ENCODE measurements at regions not wholly inside any gene's neighbourhood (a gene's known extent, or its start where the extent isn't known, plus 50 kb on each side); places are given as distances from the start of the nearest gene placed in this dataset.

GRCh38 chr7:53205006-53205405, 169.6 kb downstream of the POM121L12 start:
- H3K27ac ChIP-seq (ENCODE audit: low read length), result no peak overlapping the region
- H3K4me1 ChIP-seq (ENCODE audit: low read length), result no peaks in the 10 kb centered on the region
- no peak overlapping the region for H3K4me3 ChIP-seq (ENCODE audit: low read length)
- no peaks in the 10 kb centered on the region for H3K27me3 ChIP-seq (ENCODE audit: low read depth, low read length)
- H3K9me3 ChIP-seq (ENCODE audit: insufficient read depth, low read length), result 0 out of 2 replicates have a peak, but pooled peaks cover 4% of the 10 kb centered on the region
- no peak overlapping the region for H3K4me2 ChIP-seq (ENCODE audit: low read length)
- no peak overlapping the region for H2AFZ ChIP-seq (ENCODE audit: low read depth, low read length)
- TF ChIP-seq EZH2phosphoT487 (IDR thresholded peaks at IDR 0.05; ENCODE audit: low read depth) (no peak), CTCF (IDR thresholded peaks at IDR 0.05; ENCODE audit: low read depth, low read length) (no peak)
- H3K79me2 ChIP-seq (ENCODE audit: low read length), result no peaks in the 10 kb centered on the region
- no peak overlapping the region for H3K9ac ChIP-seq (ENCODE audit: low read length)
- no peaks in the 10 kb centered on the region for H3K36me3 ChIP-seq (replicated peaks; ENCODE audit: low read depth, low read length)
- no peaks in the 10 kb centered on the region for H4K20me1 ChIP-seq (ENCODE audit: insufficient read depth, low read length)

- no peaks in the 10 kb centered on the region for H4K20me1 ChIP-seq (ENCODE audit: insufficient read depth, low read length)
- 0 out of 2 replicates have a peak, but pooled peaks cover 4% of the 10 kb centered on the region for H3K9me3 ChIP-seq (ENCODE audit: insufficient read depth, low read length)
- no peak overlapping the region for H3K27ac ChIP-seq (ENCODE audit: low read length)
- no peak overlapping the region for H2AFZ ChIP-seq (ENCODE audit: low read depth, low read length)
- no peaks in the 10 kb centered on the region for H3K36me3 ChIP-seq (replicated peaks; ENCODE audit: low read depth, low read length)
- no peaks in the 10 kb centered on the region for H3K79me2 ChIP-seq (ENCODE audit: low read length)
- TF ChIP-seq EZH2phosphoT487 (IDR thresholded peaks at IDR 0.05; ENCODE audit: low read depth) (no peak), CTCF (IDR thresholded peaks at IDR 0.05; ENCODE audit: low read depth, low read length) (no peak)
- no peaks in the 10 kb centered on the region for H3K27me3 ChIP-seq (ENCODE audit: low read depth, low read length)
- H3K4me2 ChIP-seq (ENCODE audit: low read length), result no peak overlapping the region
- H3K4me3 ChIP-seq (ENCODE audit: low read length), result no peak overlapping the region
- H3K9ac ChIP-seq (ENCODE audit: low read length), result no peak overlapping the region
- H3K4me1 ChIP-seq (ENCODE audit: low read length), result no peaks in the 10 kb centered on the region
Measured at GRCh38 chr7:53209129-53209528, 173.7 kb downstream of the POM121L12 start.

GRCh38 chr7:53214463-53214862, 179.0 kb downstream of the POM121L12 start:
- Histone ChIP-seq H3K79me2 (ENCODE audit: low read length) (no peaks in the 10 kb centered on the region), H3K9me3 (ENCODE audit: insufficient read depth, low read length) (no peaks in the 10 kb centered on the region), H2AFZ (ENCODE audit: low read depth, low read length) (no peak overlapping the region), H3K36me3 (replicated peaks; ENCODE audit: low read depth, low read length) (no peaks in the 10 kb centered on the region), H3K4me2 (ENCODE audit: low read length) (no peak overlapping the region), H3K4me3 (ENCODE audit: low read length) (no peak overlapping the region), H3K9ac (ENCODE audit: low read length) (no peak overlapping the region), H3K27me3 (ENCODE audit: low read depth, low read length) (no peaks in the 10 kb centered on the region), H3K4me1 (ENCODE audit: low read length) (no peaks in the 10 kb centered on the region), H3K27ac (ENCODE audit: low read length) (no peak overlapping the region), H4K20me1 (ENCODE audit: insufficient read depth, low read length) (no peaks in the 10 kb centered on the region)
- TF ChIP-seq CTCF (IDR thresholded peaks at IDR 0.05; ENCODE audit: low read depth, low read length), result no peak
- no peak for TF ChIP-seq EZH2phosphoT487 (IDR thresholded peaks at IDR 0.05; ENCODE audit: low read depth)

GRCh38 chr7:53218730-53219504, 183.5 kb downstream of the POM121L12 start:
- Histone ChIP-seq H3K9ac (ENCODE audit: low read length) (no peak overlapping the region), H4K20me1 (ENCODE audit: insufficient read depth, low read length) (no peaks in the 10 kb centered on the region), H3K4me1 (ENCODE audit: low read length) (no peaks in the 10 kb centered on the region), H3K36me3 (replicated peaks; ENCODE audit: low read depth, low read length) (no peaks in the 10 kb centered on the region), H3K27ac (ENCODE audit: low read length) (no peak overlapping the region), H3K9me3 (ENCODE audit: insufficient read depth, low read length) (no peaks in the 10 kb centered on the region), H3K79me2 (ENCODE audit: low read length) (no peaks in the 10 kb centered on the region), H3K4me3 (ENCODE audit: low read length) (no peak overlapping the region), H2AFZ (ENCODE audit: low read depth, low read length) (no peak overlapping the region), H3K4me2 (ENCODE audit: low read length) (no peak overlapping the region), H3K27me3 (ENCODE audit: low read depth, low read length) (no peaks in the 10 kb centered on the region)
- no peak for TF ChIP-seq CTCF (IDR thresholded peaks at IDR 0.05; ENCODE audit: low read depth, low read length)
- no peak for TF ChIP-seq EZH2phosphoT487 (IDR thresholded peaks at IDR 0.05; ENCODE audit: low read depth)
